WI38 (cell line): ENCODE measurements at regions not wholly inside any gene's neighbourhood (a gene's known extent, or its start where the extent isn't known, plus 50 kb on each side); places are given as distances from the start of the nearest gene placed in this dataset.
"Not testable (repeated sequence)": the region's sequence is repeated elsewhere in the genome, so short reads cannot be mapped to it uniquely, and the experiment has no call there.

Source experiments
- H3K4me3 ChIP-seq: 2 replicates; pipeline ENCODE4 v1.5.1; 2011; ENCODE audit warnings: low read depth, mild to moderate bottlenecking, control low read depth, low read length
- CTCF ChIP-seq: IDR thresholded peaks from 2 replicates; pipeline ENCODE4 v1.5.1; 2012; ENCODE audit warnings: low read depth, mild to moderate bottlenecking, control low read depth, low read length

DNA sequence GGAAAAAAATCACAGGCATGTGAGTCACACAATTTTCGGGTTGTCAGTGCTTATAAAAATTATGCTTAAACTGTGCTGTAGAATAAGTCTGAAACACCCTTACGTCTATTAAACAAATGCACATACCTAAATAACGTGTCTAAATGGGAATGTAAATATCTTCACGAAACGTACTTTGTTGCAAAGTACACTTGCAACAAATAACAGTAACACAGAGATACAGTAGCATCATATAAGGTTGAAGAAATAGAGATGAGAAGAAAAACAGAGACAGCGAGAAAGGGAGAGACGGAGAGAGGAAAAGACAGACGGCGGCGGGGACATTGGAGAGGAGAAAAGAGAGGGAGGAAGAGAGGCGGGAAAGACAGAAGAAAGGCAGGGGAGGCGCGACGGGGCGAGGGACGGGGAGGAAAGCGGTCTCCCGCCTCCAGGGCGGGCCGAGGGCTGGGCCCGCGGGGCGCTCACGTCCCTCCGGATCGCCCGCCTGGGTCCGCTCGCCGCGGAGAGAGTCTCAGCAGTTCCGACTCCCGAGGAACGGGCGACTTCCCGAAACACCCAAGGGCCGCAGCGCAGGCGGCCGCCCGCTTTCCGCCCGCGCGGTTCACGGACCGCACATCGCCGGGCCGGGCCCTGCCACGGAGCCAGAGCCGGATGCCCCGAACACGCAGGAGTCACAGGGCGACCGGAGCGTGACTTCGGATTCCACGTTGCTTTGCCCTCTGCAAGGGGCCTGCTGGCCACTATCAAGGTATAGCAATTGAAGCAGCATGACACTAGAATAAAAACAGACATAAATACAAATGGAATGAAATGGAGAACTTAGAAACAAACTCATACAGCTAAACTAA lies 153.4 kb downstream of the LMLN start:
- no peak for TF ChIP-seq CTCF
- H3K4me3 ChIP-seq = no peak overlapping the region

DNA sequence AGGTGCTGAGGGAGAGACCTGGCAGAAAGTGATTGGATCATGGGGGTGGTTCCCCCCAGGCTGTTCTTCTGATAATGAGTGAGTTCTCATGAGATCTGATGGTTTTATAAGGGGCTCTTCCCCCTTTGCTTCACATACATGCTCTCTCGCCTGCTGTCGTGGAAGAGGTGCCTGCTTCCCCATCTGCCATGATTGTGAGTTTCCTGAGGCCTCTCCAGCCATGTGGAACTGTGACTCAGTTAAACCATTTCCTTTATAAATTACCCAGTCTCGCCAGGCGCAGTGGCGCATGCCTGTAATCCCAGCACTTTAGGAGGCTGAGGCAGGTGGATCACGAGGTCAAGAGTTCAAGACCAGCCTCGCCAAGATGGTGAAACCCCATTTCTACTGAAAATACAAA lies 154.5 kb downstream of the LMLN start:
- H3K4me3 ChIP-seq = not testable (repeated sequence)

- H3K4me3 ChIP-seq = not testable (repeated sequence)
These were observed 162.2 kb downstream of the LMLN start for GRCh38 chr3:198122184-198122583.

GRCh38 chr3:198137038-198137835 lies 177.2 kb downstream of the LMLN start:
- not testable (repeated sequence) for H3K4me3 ChIP-seq

DNA sequence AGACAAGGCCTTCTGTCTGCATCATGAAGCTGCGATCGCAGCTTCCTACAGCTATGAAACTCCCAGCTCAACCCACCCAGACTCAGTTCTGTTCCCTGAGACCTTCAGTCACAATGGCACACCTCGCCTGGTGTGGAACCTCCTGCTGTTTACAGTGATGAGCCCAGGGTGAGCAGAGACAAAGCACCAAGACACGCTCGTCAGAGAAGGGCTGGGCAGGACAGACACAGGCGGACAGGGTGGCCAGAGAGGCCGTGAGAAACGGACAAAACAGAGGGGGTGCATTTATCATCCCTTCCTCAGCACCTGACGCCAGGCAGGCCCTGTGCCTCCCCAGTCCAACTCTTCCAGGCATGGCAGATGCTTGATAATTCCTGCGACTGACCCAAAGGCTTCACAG lies 178.2 kb downstream of the LMLN start:
- not testable (repeated sequence) for H3K4me3 ChIP-seq

GRCh38 chr3:198139037-198139436 lies 179.0 kb downstream of the LMLN start:
- H3K4me3 ChIP-seq = not testable (repeated sequence)

- not testable (repeated sequence) for H3K4me3 ChIP-seq
These were observed 179.6 kb downstream of the LMLN start for GRCh38 chr3:198139513-198140167.

DNA sequence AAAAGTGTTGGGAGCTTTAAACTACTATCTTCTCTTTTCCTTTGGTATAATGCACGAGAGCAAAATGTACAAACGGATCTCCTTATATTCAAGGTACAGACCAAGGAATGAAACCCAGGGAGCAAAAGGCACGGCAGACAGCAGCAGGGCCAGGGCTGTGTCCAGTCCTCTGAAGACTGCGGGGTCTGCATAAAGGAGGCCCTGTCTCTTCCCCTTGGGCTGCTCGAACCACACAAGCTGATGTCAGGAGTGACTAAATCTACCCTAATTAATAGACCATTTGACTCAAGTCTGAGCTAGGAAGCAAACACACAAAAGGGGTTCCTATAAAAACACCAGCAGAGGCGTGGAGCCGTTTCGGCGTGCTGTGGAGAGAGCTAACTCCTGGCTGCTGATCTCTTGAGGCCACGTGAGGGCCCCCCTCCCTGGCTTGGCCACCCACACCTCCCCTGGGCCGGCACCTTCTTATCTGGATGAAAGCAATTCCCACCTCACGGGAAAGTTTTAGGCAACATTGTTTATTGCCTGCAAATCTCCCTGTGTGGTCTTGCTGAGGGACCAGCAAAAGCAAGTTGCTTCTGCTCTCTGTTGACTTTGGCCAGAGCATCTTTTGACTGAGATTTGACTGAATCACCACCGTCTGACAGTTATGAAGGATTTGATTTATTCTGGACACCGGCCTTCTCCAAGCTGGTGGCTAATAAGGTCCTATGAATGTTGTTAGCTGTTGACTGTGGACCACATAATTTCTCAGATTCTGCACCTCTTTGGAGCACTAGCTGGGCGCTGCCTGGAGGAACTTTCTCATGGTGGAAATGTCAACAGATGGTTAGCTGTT lies 183.5 kb downstream of the LMLN start:
- H3K4me3 ChIP-seq = not testable (repeated sequence)

DNA sequence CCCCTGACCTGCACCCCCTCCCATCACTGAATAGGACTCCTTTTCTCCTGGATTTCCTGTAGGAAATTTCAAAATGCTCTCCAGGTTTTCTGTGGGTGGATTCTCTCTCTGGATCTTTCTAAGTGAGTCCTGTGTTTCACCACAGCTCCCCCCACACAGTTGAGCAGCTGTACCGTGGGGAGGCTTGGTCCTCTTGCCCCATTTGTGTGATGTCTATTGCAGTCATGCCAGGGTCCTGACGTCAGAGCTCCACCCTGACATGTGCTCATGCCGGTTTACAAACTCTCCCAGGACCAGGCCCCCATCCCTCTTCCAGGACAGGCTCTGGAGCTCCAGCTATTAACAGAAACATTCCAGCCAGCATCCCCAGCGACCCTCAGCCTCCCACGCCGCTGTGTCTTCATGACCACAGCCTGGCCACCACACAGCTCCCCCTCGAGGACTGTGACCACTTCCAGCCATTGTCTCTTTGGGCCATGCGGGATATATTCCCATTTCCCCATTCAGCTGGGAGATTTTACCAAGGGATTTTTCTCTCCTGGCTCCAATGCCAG lies 185.3 kb downstream of the LMLN start:
- H3K4me3 ChIP-seq = not testable (repeated sequence)

- not testable (repeated sequence) for H3K4me3 ChIP-seq
These were observed 186.1 kb downstream of the LMLN start for GRCh38 chr3:198146070-198146469.

DNA sequence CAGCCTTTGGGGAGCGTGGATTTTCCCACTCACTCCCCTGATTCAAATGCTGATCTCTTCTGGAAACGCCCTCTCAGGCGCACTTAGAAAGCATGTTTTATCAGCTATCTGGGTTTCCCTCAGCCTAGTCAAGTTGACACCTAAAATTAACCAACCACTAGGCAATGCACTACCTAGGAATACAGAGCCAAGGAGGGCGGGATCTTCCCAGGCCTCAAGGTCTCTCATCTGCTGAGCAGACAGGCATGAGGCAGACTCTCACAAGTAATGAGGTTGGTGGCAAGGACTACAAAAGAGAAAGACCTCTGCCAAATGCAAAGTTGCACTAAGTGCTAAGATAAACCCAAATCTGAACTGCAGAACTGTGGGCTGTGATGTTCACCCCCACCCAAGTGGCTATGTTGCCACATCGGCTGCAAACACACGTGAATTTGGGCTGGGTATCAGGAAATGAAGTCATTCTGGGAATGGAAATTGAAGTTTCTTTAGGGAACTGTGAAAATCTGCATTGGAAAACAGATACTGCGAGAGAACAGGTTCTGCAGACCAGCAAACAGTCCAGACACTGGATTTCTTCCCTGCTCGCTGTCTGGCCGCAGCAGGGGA lies 186.6 kb downstream of the LMLN start:
- not testable (repeated sequence) for H3K4me3 ChIP-seq

GRCh38 chr3:198147213-198147612 lies 187.2 kb downstream of the LMLN start:
- not testable (repeated sequence) for H3K4me3 ChIP-seq

DNA sequence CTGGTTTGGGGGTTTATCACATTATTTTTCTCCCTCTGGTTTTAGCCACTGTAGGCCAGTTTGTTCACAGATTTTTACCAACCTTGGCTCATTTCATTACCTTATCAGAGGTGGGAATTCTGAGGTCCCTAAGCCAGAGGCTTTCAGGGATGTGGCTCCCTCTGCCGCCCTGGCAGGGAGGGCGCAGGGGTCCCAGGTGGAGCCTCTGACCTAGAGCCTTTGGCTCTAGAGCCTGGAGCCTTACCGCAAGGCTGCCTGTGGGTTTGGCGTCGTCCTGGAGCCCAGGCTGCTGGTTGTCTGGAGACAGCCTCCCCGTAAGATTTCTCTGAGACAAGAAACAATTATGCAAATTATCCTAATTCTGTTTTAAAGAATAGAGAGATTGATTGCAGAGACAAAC lies 188.0 kb downstream of the LMLN start:
- not testable (repeated sequence) for H3K4me3 ChIP-seq

- H3K4me3 ChIP-seq = not testable (repeated sequence)
These were observed 189.9 kb downstream of the LMLN start for GRCh38 chr3:198149904-198150303.

- H3K4me3 ChIP-seq = not testable (repeated sequence)
These were observed 191.8 kb downstream of the LMLN start for GRCh38 chr3:198151867-198152266.

DNA sequence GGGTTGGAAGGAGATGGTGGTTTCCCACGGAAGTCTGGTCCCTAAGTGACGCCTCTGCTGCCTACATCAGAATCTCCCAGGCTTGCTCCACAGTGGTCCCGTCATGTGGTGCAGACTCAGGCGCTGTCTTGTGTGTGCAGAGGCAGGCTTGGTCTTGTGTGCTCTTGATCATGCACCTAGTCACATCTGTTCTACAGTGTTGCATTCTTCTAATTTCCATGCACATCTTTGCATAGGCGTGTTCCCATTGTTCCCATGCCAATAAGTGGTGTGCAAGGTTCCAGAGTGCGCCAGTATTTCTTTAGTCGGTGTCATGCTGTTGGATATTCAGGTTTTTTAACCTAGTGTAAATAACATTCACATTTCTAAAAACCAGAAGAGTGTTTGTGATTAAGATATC lies 195.8 kb downstream of the LMLN start:
- not testable (repeated sequence) for H3K4me3 ChIP-seq

- H3K4me3 ChIP-seq = not testable (repeated sequence)
These were observed 197.3 kb downstream of the LMLN start for GRCh38 chr3:198157231-198157868.

GRCh38 chr3:198158007-198158406 lies 198.0 kb downstream of the LMLN start:
- not testable (repeated sequence) for H3K4me3 ChIP-seq
